Fibroblast of peridontal ligament (primary cell): ENCODE measurements at regions not wholly inside any gene's neighbourhood (a gene's known extent, or its start where the extent isn't known, plus 50 kb on each side); places are given as distances from the start of the nearest gene placed in this dataset.
A peak's percentile ranks its signal among the peaks of the same experiment; 100 is the strongest.

ENCODE experiments used
- DNase-seq: peaks from one replicate; pipeline ENCODE4 v3.0.0-alpha.2; 2010; ENCODE audit errors: extremely low read depth

GRCh38 chr7:72524037-72524436, 111.9 kb upstream of the CALN1 start:
- DNase-seq: no peak

GRCh38 chr7:72504061-72504706, 92.0 kb upstream of the CALN1 start:
- no peak for DNase-seq

- no peak for DNase-seq
Observed at GRCh38 chr7:72503644-72504043, 91.5 kb upstream of the CALN1 start.

GRCh38 chr7:72494807-72495206, 82.7 kb upstream of the CALN1 start:
- DNase-seq: no peak

GRCh38 chr7:72493850-72494661, 81.9 kb upstream of the CALN1 start:
- peak; percentile 39 for DNase-seq

- no peak for DNase-seq
Observed at GRCh38 chr7:72492461-72493065, 80.4 kb upstream of the CALN1 start.

- DNase-seq: no peak
Observed at GRCh38 chr7:72490301-72490700, 78.2 kb upstream of the CALN1 start.

- DNase-seq: no peak
Observed at GRCh38 chr7:72481934-72482333, 69.8 kb upstream of the CALN1 start.

- DNase-seq: no peak
Observed at GRCh38 chr7:72476608-72477305, 64.6 kb upstream of the CALN1 start.

GRCh38 chr7:72467237-72467636, 55.1 kb upstream of the CALN1 start:
- DNase-seq: no peak

- DNase-seq: no peak
Observed at GRCh38 chr7:72466797-72467196, 54.7 kb upstream of the CALN1 start.

- no peak for DNase-seq
Observed at GRCh38 chr7:72465521-72465920, 53.4 kb upstream of the CALN1 start.

GRCh38 chr7:72462311-72462710, 50.2 kb upstream of the CALN1 start:
- no peak for DNase-seq
